Esophagus squamous epithelium (tissue), 4 donors: ENCODE measurements at regions not wholly inside any gene's neighbourhood (a gene's known extent, or its start where the extent isn't known, plus 50 kb on each side); places are given as distances from the start of the nearest gene placed in this dataset.

Experiments
- POLR2A ChIP-seq, 4 donors: fragments of 450-650 bp; IDR thresholded peaks; one replicate each; pipeline ENCODE4 v1.6.1; 2017; ENCODE audit warnings: antibody characterized with exemption in 4 of 4, mild to moderate bottlenecking in 4 of 4, moderate library complexity in 3 of 4
- TF ChIP-seq, protein P1 (sequence below), 6 experiments: fragments of 450-650 bp in 4 of 6; fragments of 200-600 bp in 2 of 6; sonication (generic) in 2 of 6; IDR thresholded peaks; one replicate each; pipeline ENCODE4 v1.5.1; 2016 to 2019; ENCODE audit warnings: antibody characterized with exemption in 6 of 6, mild to moderate bottlenecking in 4 of 6, moderate library complexity in 4 of 6

DNA sequence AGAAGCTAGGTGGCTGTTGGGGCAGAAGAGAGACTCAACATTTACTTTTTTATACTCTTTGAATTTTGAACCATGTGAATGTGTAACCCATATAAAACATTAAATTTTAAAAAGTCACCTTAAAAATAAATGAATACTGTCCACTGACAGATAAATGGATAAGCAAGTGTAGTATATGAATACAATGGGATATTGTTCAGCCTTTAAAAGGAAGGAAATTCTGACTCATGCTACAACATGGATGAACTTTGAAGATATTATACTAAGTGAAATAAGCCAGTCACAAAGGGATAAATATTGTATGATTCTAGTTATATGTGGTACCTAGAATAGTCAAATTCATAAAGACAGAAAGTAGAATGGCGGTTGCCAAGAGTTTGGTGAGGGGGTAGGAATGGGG, 113.9 kb downstream of the TMEM174 start:
- TF ChIP-seq, protein P1, sequence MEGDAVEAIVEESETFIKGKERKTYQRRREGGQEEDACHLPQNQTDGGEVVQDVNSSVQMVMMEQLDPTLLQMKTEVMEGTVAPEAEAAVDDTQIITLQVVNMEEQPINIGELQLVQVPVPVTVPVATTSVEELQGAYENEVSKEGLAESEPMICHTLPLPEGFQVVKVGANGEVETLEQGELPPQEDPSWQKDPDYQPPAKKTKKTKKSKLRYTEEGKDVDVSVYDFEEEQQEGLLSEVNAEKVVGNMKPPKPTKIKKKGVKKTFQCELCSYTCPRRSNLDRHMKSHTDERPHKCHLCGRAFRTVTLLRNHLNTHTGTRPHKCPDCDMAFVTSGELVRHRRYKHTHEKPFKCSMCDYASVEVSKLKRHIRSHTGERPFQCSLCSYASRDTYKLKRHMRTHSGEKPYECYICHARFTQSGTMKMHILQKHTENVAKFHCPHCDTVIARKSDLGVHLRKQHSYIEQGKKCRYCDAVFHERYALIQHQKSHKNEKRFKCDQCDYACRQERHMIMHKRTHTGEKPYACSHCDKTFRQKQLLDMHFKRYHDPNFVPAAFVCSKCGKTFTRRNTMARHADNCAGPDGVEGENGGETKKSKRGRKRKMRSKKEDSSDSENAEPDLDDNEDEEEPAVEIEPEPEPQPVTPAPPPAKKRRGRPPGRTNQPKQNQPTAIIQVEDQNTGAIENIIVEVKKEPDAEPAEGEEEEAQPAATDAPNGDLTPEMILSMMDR (IDR thresholded peaks at IDR 0.05) = no peak
- no peak for TF ChIP-seq POLR2A (IDR thresholded peaks at IDR 0.05)
